ENCODE measurements at regions not wholly inside any gene's neighbourhood (a gene's known extent, or its start where the extent isn't known, plus 50 kb on each side); places are given as distances from the start of the nearest gene placed in this dataset.
"Not testable (repeated sequence)": the region's sequence is repeated elsewhere in the genome, so short reads cannot be mapped to it uniquely, and the experiment has no call there.

DNA sequence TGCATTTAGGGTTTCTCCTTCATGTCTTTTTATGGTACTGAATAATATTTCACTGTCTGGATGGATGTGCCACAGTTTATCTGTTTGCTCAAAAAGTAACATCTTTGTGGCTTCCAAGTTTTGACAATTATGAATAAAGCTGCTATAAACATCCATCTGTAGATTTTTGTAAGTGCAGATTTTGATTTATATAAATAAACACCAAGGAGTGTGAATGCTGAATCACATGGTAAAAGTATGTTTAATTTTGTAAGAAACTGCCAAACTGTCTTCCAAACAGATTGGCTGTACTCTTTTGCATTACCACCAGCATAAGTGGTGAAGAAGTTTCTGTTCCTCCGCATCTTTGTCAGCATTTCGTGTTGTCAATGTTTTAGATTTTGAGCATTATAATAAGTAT, 158.7 kb upstream of the GIMD1 start:
- H3K4me1 Mint-ChIP-seq: no peaks in the 10 kb centered on the region
- no peak overlapping the region for H3K4me2 ChIP-seq

DNA sequence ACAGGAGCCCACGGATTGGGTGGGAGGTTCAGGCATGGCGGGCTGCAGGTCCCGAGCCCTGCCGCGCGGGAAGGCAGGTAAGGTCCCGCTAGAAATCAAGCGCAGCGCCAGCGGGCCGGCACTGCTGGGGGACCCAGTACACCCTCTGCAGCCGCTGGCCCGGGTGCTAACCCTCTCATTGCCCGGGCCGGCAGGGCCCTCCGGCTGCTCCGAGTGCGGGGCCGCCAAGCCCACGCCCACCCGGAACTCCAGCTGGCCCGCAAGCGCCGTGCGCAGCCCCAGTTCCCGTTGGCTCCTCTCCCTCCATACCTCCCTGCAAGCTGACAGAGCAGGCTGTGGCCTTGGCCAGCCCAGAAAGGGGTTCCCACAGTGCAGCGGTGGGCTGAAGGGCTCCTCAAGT, 156.8 kb upstream of the GIMD1 start:
- H3K27ac Mint-ChIP-seq; H3K27ac ChIP-seq; H4K20me1 ChIP-seq (ENCODE audit: low read depth); H3F3A ChIP-seq (ENCODE audit: low read depth); H3K27me3 Mint-ChIP-seq (ENCODE audit: insufficient read depth, low read depth); H3K9ac ChIP-seq; H2AFZ ChIP-seq (replicated peaks); H3K4me2 ChIP-seq; H3K4me3 Mint-ChIP-seq; H3K4me1 ChIP-seq; H3K4me3 ChIP-seq; DNase-seq (ENCODE audit: low spot score); H3K9me3 Mint-ChIP-seq; H3K79me2 ChIP-seq (ENCODE audit: low read depth); H3K4me1 Mint-ChIP-seq; H3K36me3 ChIP-seq; H3K27me3 ChIP-seq; H3K9me3 ChIP-seq (ENCODE audit: low read depth); H3K36me3 Mint-ChIP-seq: not testable (repeated sequence)

More for the DNA sequence above, 158.7 kb upstream of the GIMD1 start:
- Histone ChIP-seq H4K20me1 (ENCODE audit: low read depth) (no peaks in the 10 kb centered on the region), H3K9ac (no peak overlapping the region), H3K36me3 (no peaks in the 10 kb centered on the region), H3K4me3 (no peak overlapping the region), H3K27ac (no peak overlapping the region), H3F3A (ENCODE audit: low read depth) (no peaks in the 10 kb centered on the region), H3K4me1 (no peaks in the 10 kb centered on the region), H2AFZ (replicated peaks) (no peak overlapping the region), H3K79me2 (ENCODE audit: low read depth) (no peaks in the 10 kb centered on the region), H3K27me3 (no peaks in the 10 kb centered on the region), H3K9me3 (ENCODE audit: low read depth) (no peaks in the 10 kb centered on the region)
- Mint-ChIP-seq H3K4me3 (no peak overlapping the region), H3K36me3 (no peaks in the 10 kb centered on the region), H3K27me3 (ENCODE audit: insufficient read depth, low read depth) (peaks cover 2% of the 10 kb centered on the region), H3K9me3 (peaks cover 2% of the 10 kb centered on the region), H3K27ac (no peak overlapping the region)
- no peak for TF ChIP-seq EZH2 (IDR thresholded peaks at IDR 0.05)
- no peak for TF ChIP-seq CTCF (IDR thresholded peaks at IDR 0.05)
- TF ChIP-seq EZH2phosphoT487 (IDR thresholded peaks at IDR 0.05): no peak
- DNase-seq (ENCODE audit: low spot score): no peak

- H3F3A ChIP-seq (ENCODE audit: low read depth); H3K27ac ChIP-seq; H2AFZ ChIP-seq (replicated peaks); DNase-seq (ENCODE audit: low spot score); H3K4me3 ChIP-seq; H3K27ac Mint-ChIP-seq; H3K4me2 ChIP-seq; H3K27me3 Mint-ChIP-seq (ENCODE audit: insufficient read depth, low read depth); H3K36me3 ChIP-seq; H3K27me3 ChIP-seq; H3K79me2 ChIP-seq (ENCODE audit: low read depth); H3K9me3 ChIP-seq (ENCODE audit: low read depth); H3K36me3 Mint-ChIP-seq; H4K20me1 ChIP-seq (ENCODE audit: low read depth); H3K4me1 Mint-ChIP-seq; H3K4me3 Mint-ChIP-seq; H3K9ac ChIP-seq; H3K4me1 ChIP-seq; H3K9me3 Mint-ChIP-seq: not testable (repeated sequence)
Observed at GRCh38 chr4:106524772-106525171, 156.2 kb upstream of the GIMD1 start.

- TF ChIP-seq EZH2 (IDR thresholded peaks at IDR 0.05): no peak
- peak; percentile 23 for TF ChIP-seq CTCF (IDR thresholded peaks at IDR 0.05)
- no peak for TF ChIP-seq EZH2phosphoT487 (IDR thresholded peaks at IDR 0.05)
- Histone ChIP-seq H3K27me3 (no peaks in the 10 kb centered on the region), H3K27ac (no peak overlapping the region), H3K9me3 (ENCODE audit: low read depth) (no peaks in the 10 kb centered on the region), H2AFZ (replicated peaks) (no peak overlapping the region), H3K79me2 (ENCODE audit: low read depth) (no peaks in the 10 kb centered on the region), H3K4me2 (no peak overlapping the region), H3K4me3 (no peak overlapping the region), H3K36me3 (no peaks in the 10 kb centered on the region), H3K4me1 (no peaks in the 10 kb centered on the region), H4K20me1 (ENCODE audit: low read depth) (no peaks in the 10 kb centered on the region), H3K9ac (no peak overlapping the region), H3F3A (ENCODE audit: low read depth) (no peaks in the 10 kb centered on the region)
- Mint-ChIP-seq H3K4me3 (no peak overlapping the region), H3K4me1 (no peaks in the 10 kb centered on the region), H3K9me3 (peaks cover 2% of the 10 kb centered on the region), H3K36me3 (no peaks in the 10 kb centered on the region), H3K27ac (no peak overlapping the region), H3K27me3 (ENCODE audit: insufficient read depth, low read depth) (peaks cover 2% of the 10 kb centered on the region)
- DNase-seq (ENCODE audit: low spot score): peak; percentile 11
Observed at GRCh38 chr4:106522839-106523238, 154.3 kb upstream of the GIMD1 start.

Data from neural progenitor cell (in vitro differentiated cells).